ENCODE measurements at regions not wholly inside any gene's neighbourhood (a gene's known extent, or its start where the extent isn't known, plus 50 kb on each side); places are given as distances from the start of the nearest gene placed in this dataset.

DNA sequence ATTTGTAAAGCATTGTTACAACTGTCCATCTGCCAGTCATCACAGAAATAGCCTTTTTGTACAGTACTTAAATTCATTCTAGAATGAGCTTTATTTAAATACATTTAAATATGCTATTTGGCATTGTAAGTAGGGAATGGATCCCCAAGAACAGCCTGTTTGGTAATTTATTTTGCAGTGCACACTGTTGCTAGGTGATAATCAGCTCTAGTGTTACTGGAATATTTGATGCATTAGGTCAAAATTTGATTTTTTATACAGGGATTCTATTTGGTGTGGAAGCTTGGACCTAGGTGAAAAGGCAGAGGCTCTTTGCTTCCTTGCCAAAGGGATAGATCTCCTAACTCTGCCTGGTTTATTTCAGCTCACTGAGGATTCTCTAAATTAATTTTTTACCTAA lies 593.7 kb downstream of the EPM2A start:
- TF ChIP-seq BHLHE40 (IDR thresholded peaks at IDR 0.05; ENCODE audit: borderline replicate concordance) (no peak), HDGF (IDR thresholded peaks at IDR 0.05; ENCODE audit: borderline replicate concordance) (no peak), FOXK2 (IDR thresholded peaks at IDR 0.05) (no peak), TARDBP (IDR thresholded peaks at IDR 0.05) (no peak)
